HPDE6-E6E7 (cell line): ENCODE measurements at regions not wholly inside any gene's neighbourhood (a gene's known extent, or its start where the extent isn't known, plus 50 kb on each side); places are given as distances from the start of the nearest gene placed in this dataset.
"Not testable (repeated sequence)": the region's sequence is repeated elsewhere in the genome, so short reads cannot be mapped to it uniquely, and the experiment has no call there.

Experiments
- DNase-seq: peaks from one replicate; pipeline ENCODE4 v3.0.0; 2011; ENCODE audit warnings: missing footprints; ENCODE audit errors: extremely low spot score

DNA sequence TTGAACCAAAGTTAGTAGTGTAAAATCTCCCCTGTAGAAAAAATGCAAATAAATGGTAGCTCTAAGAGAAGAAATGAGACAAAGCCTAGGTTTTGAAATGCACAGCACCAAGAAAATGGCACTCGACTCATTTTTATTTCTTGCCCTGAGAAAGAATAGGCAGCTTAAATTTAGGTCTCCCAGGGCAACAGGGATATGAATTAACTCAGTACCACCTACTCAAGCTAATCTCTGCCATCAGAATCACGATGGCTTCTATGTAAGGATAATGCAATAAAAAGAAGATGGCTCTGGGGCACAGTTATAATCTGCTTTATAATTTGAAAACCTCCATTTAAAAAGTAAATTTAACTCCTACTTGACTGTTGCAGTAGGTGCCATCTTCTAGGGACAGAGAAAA is 1784.3 kb downstream of the LRRC4C start:
- no peak for DNase-seq

DNA sequence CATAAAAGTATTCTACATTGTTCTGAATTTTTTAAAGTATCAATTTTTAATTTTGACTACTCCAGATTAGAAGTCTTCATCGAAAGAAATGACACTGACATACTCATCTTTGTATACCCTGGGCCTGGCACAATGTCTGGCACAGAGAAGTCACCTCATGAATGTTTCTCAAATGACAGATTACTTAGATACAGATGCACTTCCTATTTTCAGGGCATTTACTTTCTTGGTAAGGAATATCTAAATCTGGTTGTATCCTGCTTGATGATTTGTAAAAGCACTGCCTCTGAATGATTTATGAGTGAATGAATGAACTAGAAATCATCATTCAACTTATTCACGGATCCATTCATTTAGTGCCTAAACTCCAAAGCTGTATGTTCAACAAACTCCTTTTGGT is 1784.7 kb downstream of the LRRC4C start:
- DNase-seq = no peak

DNA sequence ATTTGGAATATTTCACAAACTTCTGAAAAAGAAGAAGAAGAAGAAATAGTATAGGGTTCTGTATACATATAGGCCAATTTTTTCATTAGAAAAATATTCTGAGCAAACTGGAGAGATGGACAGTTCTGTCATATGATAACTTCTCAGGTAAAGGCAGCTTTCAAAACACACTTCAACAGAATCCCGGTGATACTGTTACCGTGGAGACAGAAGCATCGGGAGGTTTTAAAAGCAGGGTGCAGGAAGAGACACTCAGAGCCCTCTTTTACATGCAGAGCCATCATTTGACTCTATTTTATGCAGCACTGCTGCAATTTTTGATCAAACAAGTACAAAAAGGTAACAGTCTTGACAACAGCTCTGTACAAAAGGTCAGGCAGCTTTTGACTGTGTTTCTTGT is 1785.4 kb downstream of the LRRC4C start:
- DNase-seq = no peak

DNA sequence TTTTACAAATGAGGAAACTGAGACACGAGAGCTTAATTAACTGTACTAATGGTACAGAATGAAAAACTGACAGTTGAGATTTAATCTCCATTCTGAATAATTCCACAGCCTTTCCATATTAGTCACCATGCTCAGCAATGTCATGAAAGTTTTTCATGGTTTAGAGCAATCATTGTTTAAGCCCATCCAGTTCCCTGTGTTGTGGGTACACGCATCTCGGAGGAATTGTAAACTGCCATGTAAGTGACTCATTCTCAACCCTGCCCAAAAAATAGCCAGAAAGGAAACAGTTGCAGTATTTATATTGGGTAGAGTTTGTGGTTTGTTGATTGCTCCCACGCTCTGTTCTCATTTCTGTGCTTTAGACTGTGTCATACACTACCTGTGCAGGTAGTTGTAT is 1790.8 kb downstream of the LRRC4C start:
- DNase-seq = peak; percentile 51

DNA sequence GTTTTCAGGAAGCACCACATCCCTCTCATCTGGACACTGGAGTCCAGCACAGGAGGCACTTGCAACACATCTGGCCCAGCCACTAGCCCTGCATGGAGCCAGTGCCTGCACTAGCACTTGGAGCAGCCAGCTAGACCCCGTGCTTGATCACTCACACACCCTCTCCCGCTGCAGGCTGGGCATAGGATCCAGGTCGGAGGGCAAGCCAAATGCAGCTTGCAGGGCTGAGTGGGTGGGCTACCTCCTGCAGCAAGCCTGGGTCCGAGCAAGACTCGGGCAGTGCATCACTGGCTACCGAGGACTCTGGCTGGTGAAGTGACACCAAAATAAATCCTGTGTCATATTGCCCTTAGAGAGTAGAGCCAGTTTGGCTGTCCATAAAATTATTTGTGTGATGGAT is 1795.4 kb downstream of the LRRC4C start:
- no peak for DNase-seq

DNA sequence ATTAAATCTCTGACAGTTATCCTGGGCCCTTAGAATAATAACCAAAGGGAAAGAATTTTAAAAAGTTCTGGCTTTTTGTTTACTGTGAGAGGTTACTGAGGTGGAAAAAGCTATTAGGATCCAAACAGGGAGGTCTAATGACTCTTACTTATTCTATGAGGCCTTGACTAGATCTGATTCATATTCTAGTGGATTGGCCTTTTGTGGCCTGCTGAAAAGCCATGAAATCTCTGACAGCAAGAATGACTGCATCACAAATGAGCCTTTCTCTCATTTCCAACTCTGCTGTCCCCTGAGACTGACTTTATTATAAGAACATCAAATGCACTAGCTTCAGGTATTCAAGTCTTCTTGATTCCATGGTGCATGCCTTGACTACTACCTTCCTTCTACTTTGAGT is 1797.6 kb downstream of the LRRC4C start:
- no peak for DNase-seq

DNA sequence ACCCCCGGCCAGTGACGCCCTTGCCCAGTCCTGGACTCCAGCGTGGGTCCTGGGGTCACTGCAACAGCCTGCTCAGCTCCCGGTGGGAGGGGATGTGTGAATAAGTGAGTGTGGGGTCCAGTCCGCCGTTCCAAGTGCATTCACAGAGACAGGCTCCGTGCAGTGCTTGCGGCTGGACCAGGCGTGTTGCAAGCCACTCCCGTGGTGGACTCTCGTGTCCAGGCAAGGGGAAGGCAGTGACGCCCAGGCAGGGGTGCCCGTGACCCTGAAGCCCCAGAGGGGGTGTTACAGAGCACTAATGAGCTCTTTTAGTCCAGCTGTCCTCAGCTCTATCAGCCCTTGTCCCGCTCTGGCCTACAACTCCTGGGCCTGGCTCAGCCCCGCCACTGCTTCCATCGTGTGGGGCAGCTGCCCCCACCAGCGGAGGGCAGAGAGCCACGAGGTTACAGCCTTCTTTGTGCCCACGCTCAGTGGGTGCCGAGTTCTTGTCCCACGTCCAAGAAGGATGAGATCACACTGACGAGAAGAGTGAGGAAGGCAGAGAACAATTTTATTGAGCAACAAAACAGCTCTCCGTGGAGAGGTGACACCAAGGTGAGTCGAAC is 1807.5 kb downstream of the LRRC4C start:
- no peak for DNase-seq

DNA sequence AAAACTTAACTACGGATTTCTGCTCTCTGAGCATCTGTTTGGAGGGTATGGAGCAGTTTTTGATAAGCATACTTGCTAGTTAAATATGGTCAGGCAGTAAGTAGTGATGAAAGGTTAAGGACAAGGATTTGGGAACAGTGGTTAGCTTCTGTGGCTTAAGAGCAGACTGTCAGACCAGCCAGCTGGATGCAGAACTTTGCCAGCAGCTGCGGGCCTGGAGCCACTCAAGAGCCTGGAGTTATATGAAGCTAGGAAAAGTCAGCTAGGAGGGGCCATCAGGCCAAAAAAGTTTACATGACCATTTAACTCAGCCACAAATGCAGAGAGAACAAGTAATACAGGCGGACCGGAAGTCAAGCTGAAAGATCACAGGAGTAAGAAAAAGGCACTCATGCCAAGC is 1817.7 kb downstream of the LRRC4C start:
- DNase-seq = no peak

DNA sequence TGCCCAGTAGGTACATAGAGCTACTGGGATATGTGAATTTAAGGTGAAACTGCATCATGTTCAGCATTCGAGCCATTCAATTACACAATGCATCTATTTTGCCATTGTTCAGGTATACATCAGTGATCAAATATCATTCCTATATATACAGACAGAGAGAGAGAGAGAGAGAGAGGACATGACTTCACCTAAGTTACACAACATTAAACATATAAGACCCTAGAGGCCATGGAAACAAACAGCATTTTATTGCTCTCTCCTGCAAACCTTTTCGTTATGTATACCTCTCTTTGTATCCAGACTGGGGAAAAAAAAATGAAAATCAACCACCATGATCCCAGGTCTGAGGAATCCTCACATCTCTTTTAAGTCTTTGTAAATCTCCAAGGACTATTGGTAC is 1829.1 kb downstream of the LRRC4C start:
- no peak for DNase-seq

DNA sequence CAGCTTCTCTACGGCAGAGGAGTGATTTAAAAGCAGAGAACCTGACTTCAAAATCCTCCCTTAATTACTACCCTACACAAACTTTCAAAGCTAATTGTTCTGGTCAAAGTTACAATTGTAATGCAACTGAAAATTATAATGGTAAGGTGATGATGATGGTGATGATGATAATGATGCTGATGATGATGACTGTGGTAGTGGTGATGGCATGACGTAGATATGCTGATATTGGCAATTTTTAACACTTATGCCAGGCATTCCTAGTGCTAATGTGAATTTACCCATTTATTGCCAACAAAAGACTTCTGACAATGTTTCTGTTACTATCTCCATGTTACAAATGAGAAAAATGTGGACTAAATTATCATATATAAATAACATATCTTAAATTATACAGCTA is 1831.1 kb downstream of the LRRC4C start:
- DNase-seq = no peak

DNA sequence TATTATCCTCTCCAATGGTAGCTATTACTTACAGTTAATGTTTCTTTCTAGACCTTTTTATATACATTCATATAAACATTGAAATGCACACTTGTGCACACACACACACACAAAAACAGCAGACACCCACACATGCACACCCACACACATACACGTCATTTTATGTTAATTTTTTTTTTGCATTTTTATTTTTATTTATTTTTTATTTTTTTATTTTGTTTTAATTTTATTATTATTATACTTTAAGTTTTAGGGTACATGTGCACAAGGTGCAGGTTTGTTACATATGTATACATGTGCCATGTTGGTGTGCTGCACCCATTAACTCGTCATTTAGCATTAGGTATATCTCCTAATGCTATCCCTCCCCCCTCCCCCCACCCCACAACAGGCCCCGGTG is 1839.1 kb downstream of the LRRC4C start:
- not testable (repeated sequence) for DNase-seq

DNA sequence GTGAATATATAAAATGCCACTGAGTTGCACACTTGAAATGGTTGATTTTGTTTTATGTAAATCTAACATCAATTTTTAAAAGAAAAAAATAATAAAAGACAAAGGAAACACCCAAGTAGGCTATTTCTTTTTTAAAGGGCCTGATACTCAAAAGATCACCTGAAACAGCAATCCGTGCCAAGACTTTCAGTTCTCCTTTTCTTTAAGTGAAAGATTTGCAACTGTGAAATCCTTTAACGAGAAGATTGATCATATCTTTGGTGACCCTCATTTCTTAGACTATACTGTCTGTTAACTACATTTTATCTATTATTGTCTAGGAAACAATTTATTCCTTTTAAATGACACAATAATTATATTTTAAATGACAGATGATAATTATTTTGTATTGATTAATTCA is 1841.5 kb downstream of the LRRC4C start:
- no peak for DNase-seq

DNA sequence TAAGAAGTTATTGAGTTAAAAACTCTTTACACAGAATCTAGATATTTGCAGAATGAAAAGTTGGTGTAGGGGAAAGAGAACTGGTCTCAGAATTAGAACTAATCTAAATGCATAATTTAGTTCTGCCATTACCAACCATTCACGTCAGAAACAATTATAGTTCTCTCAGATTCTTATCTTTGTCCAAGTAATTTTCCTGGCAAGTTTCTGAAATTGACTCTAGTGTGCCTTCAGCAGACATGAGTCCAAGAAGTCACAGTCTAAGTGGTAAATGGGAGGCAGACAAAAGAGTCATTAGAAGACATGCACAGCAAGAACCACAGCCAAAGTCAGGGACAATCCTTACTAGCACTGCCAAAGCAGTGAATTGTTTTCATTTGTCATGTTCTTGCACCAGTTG is 1870.1 kb downstream of the LRRC4C start:
- no peak for DNase-seq

DNA sequence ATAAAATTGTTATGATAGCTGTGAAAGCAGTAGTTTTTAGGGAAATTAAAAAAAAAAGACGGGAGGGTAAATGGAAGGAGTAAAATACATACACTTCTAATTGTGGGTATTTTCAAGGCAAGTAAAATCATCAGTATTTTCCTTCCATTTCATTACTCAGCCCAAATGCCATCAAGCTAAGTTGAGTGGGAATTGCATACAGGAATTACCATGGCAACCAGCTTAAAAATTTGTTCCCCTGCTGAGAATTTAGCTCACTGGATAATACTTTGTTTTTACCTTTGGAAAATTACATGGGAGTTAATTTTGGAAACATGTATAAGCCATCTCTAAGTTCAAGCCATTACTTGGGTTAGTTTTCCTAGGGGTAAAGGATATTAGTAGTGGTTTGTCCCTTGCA is 1873.4 kb downstream of the LRRC4C start:
- DNase-seq = no peak

DNA sequence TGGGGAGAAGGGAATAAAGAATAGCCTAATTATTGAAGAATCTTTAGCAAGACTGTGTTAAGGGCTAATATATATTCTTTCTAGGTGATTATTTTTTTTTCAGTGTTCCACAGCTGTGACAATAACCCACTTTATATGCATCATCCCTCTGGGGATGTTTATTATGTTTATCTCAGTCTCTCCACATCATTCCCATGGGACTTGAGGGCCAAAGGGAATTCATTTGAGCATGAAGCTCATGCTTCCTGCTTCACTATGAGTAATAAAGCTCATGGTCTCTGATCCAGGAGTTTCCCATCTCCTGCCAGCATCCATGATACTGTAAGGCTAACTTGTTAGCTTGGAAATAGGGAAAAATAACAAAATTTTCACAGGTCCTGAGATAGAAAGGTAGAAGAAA is 1888.4 kb downstream of the LRRC4C start:
- DNase-seq = no peak

DNA sequence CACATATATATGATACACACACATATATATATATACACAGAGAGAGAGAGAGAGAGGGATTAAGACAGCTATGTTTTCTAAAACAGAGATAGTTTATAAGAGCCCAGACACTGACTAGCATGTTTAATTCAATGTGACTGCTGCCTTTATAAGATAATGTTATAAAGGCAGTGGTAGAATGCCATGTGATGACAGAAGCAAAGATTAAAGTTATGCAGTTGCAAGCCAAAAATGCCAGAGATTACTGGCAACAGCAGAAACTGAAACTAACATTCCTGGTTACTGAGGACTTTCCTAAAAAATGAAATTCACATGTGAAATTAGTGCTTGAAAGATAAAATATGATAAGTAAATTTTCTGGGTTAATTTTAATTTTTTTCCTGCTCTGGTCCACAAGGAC is 1888.9 kb downstream of the LRRC4C start:
- DNase-seq = no peak

DNA sequence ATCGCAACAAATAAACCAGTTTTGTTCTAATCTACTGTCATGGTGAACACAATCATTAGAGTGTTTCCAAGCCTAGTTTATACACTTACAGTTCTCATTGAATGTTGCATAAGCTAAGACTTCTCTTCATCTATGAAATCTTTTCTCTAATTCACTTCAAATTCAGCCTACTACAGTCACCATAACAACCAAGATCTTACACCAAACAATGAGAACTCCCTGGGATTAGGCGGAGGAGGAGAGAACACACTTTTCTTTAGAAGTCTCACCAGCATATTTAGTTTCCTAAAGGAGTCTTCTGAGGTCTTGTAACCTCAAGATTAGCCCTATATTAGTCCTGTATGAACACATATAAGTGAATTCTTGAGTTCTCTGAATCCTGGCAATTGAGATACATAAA is 1889.7 kb downstream of the LRRC4C start:
- DNase-seq = no peak

DNA sequence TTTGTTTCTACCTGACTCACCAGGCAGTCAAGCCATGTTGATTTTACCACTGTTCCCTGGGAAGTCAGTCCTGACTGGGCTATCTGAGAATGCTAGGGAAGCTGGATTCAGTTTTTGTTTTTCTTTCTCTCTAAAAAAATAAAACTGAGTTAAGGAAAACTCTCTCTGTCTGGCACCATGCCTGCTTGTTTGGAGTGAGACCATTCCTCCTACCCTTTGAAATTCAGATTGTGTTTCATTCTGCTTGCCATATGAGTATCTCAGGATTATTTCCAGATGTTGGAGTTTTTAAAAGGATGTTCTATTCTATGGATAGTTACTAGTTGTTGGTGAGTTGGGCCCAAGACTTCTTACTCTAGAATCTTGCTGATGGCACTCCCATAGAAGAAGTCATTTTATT is 1917.0 kb downstream of the LRRC4C start:
- DNase-seq = no peak

DNA sequence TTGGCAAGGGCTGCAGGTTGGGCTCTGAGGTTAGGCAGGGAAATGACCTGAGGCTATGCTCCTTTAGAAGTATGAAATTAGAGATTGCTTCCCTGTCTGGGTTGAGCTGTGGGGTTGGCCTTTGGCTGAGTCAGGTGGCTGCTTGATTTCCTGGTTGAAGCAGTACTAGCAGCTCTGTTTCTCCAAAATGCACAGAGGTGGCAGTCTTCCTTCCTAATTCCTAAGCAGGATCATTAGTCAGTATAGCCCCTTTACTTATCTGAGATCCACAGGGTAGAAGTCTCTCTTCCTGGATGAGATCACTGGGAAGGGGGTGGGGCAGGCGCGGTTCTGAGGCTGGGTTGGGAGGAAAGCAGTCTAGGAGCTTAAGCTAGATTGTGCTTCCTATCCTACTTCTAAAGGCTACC is 1917.5 kb downstream of the LRRC4C start:
- DNase-seq = peak; percentile 76

DNA sequence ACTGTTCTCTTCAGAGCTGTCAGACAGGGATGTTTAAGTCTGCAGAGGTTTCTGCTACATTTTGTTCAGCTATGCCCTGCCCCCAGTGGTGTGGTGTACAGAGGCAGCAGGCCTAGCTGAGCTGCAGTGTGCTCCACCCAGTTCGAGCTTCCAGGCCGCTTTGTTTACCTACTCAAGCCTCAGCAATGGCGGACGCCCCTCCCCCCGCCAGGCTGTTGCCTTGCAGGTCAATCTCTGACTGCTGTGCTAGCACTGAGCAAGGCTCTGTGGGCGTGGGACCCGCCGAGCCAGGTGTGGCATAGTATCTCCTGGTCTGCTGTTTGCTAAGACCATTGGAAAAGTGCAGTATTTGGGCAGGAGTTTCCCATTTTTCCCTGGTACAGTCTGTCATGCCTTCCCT is 1923.1 kb downstream of the LRRC4C start:
- DNase-seq = not testable (repeated sequence)
